ENCODE measurements at regions not wholly inside any gene's neighbourhood (a gene's known extent, or its start where the extent isn't known, plus 50 kb on each side); places are given as distances from the start of the nearest gene placed in this dataset.

DNA sequence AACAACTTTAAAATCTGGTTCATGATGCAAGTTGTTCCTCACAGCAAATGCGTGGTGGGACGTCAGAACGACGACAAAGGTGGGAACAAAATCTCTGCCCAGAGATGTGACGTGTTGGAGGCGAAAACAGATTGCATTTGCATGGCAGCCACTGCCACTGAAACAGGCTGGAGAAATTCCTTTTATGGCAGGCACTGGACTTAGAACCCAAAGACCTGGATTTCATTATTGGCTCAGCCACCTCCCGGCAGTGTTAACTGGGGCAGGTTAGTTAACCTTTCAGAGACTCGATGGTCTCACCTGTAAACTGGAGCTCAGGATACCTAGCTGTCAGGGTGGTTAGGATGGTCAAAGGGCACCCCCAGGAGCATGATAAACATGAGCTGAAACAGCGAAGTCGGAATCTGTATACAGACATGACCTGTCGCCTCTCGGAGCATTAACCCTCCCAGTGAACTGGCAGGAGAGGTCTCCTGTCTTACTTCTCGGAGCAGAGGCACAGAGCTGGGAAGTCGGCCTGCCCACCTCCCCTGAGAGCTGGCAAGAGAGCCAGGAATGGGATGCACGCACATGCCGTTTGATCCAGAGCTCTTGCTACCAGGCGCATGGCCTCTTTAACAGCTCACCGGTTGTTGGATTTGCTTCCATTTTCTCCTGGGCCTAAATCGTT lies 59.2 kb upstream of the TARBP1 start:
- H3K9me1 ChIP-seq (replicated peaks; ENCODE audit: control insufficient read depth, extremely low read depth, insufficient read depth, low read length), result no peaks in the 10 kb centered on the region
- no peak overlapping the region for H3K27ac ChIP-seq (ENCODE audit: insufficient read depth, low read depth, low read length)
- FAIRE-seq (no peak), DNase-seq (ENCODE audit: low read depth, low spot score) (no peak)
- no peaks in the 10 kb centered on the region for H3K36me3 ChIP-seq (ENCODE audit: control insufficient read depth in 2 of 2, extremely low read depth in 1 of 2, insufficient read depth in 2 of 2, low read length in 2 of 2)
- intact Hi-C loops (cut with micrococcal nuclease) (no loop called here), dilution Hi-C loops (cut with MboI; ENCODE audit: extremely low pct_ligation_motif_present, low sequenced_read_pairs) (no loop called here)
- ChIA-PET POLR2A (no interaction called here), CTCF (interaction anchor here (0.6 to 1.5 kb wide), 4 partner anchors 8 to 546 kb away, joined by 3 to 5 read pairs (median 4); no protein-coding TSS in a partner anchor)
- TF ChIP-seq MYC (IDR thresholded peaks at IDR 0.05; ENCODE audit: low read depth, low read length), result no peak
- no peak for TF ChIP-seq EZH2 (IDR thresholded peaks at IDR 0.05; ENCODE audit: borderline replicate concordance, low read depth, low read length, severe bottlenecking)
- TF ChIP-seq GATA2 (IDR thresholded peaks at IDR 0.05; ENCODE audit: insufficient read depth, insufficient read length, low read depth, low read length), result no peak
- TF ChIP-seq POLR2AphosphoS5 (IDR thresholded peaks at IDR 0.05; ENCODE audit: insufficient read depth, low read depth, low read length), result no peak
- TF ChIP-seq, protein P1, sequence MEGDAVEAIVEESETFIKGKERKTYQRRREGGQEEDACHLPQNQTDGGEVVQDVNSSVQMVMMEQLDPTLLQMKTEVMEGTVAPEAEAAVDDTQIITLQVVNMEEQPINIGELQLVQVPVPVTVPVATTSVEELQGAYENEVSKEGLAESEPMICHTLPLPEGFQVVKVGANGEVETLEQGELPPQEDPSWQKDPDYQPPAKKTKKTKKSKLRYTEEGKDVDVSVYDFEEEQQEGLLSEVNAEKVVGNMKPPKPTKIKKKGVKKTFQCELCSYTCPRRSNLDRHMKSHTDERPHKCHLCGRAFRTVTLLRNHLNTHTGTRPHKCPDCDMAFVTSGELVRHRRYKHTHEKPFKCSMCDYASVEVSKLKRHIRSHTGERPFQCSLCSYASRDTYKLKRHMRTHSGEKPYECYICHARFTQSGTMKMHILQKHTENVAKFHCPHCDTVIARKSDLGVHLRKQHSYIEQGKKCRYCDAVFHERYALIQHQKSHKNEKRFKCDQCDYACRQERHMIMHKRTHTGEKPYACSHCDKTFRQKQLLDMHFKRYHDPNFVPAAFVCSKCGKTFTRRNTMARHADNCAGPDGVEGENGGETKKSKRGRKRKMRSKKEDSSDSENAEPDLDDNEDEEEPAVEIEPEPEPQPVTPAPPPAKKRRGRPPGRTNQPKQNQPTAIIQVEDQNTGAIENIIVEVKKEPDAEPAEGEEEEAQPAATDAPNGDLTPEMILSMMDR (IDR thresholded peaks at IDR 0.05; ENCODE audit: extremely low read depth in 1 of 2, insufficient read depth in 1 of 2, low read depth in 1 of 2, low read length in 2 of 2), result no peak
- TF ChIP-seq POLR2A (IDR thresholded peaks at IDR 0.05; ENCODE audit: low read depth, low read length), result no peak
- H2AFZ ChIP-seq (ENCODE audit: low read depth, low read length), result no peak overlapping the region
- H4K20me1 ChIP-seq (replicated peaks; ENCODE audit: control insufficient read depth, extremely low read depth, insufficient read depth, low read length), result no peaks in the 10 kb centered on the region
- no TSS peak for BruUV-seq (replicated peaks)
- H3K9ac ChIP-seq (replicated peaks; ENCODE audit: extremely low read depth, insufficient read depth, low read length), result no peak overlapping the region
- H3K4me3 ChIP-seq (replicated peaks in 1 of 3; ENCODE audit: insufficient read depth in 1 of 3, low read depth in 1 of 3, low read length in 3 of 3), result no peak overlapping the region
- peaks cover 3% of the 10 kb centered on the region for H3K4me1 ChIP-seq (ENCODE audit: control insufficient read depth, extremely low read depth, insufficient read depth, low read length)
- no peaks in the 10 kb centered on the region for H3K79me2 ChIP-seq (ENCODE audit: control insufficient read depth, insufficient read depth, low read length)
- no peaks in the 10 kb centered on the region for H3K27me3 ChIP-seq (ENCODE audit: control insufficient read depth in 2 of 2, insufficient read depth in 2 of 2, low read length in 2 of 2)
- no peaks in the 10 kb centered on the region for H3K9me3 ChIP-seq (replicated peaks; ENCODE audit: control insufficient read depth, insufficient read depth, low read length)
- no peak overlapping the region for H3K4me2 ChIP-seq (ENCODE audit: insufficient read depth, low read length)
